HL-60 (cell line): ENCODE measurements at regions not wholly inside any gene's neighbourhood (a gene's known extent, or its start where the extent isn't known, plus 50 kb on each side); places are given as distances from the start of the nearest gene placed in this dataset.
A peak's percentile ranks its signal among the peaks of the same experiment; 100 is the strongest.

Experiments
- DNase-seq, 2 experiments: peaks; one replicate each; pipeline ENCODE4 v3.0.0-alpha.2; 2010 to 2020; ENCODE audit warnings: low read depth in 1 of 2, low spot score in 1 of 2
- H3K27ac ChIP-seq: fragments of 250-450 bp; sonication (Bioruptor Pico); replicated peaks from 2 replicates; pipeline ENCODE4 v1.5.1; 2020; ENCODE audit warnings: mild to moderate bottlenecking, moderate library complexity
- H3K27me3 ChIP-seq: fragments of 250-450 bp; sonication (Bioruptor Pico); 2 replicates; pipeline ENCODE4 v1.5.1; 2021; ENCODE audit warnings: mild to moderate bottlenecking, moderate library complexity; ENCODE audit not compliant: insufficient read depth, poor library complexity, severe bottlenecking
- H3K4me3 ChIP-seq: replicated peaks from 2 replicates; pipeline ENCODE4 v1.5.1; 2011; ENCODE audit warnings: mild to moderate bottlenecking, control low read depth, low read length; ENCODE audit not compliant: insufficient read depth
- GABPA ChIP-seq: IDR thresholded peaks from 2 replicates; pipeline ENCODE4 v1.6.1; 2012; ENCODE audit warnings: low read depth
- POLR2AphosphoS5 ChIP-seq: IDR thresholded peaks from 2 replicates; pipeline ENCODE4 v1.6.1; 2012; ENCODE audit warnings: low read depth
- SPI1 ChIP-seq: IDR thresholded peaks from 2 replicates; pipeline ENCODE4 v1.6.1; 2012; ENCODE audit warnings: low read depth, mild to moderate bottlenecking, borderline replicate concordance
- TF ChIP-seq, protein P1 (sequence below): IDR thresholded peaks from 2 replicates; pipeline ENCODE4 v1.6.1; 2012; ENCODE audit warnings: low read depth; ENCODE audit not compliant: insufficient replicate concordance
- TF ChIP-seq, protein P2 (sequence below): IDR thresholded peaks from one replicate; pipeline ENCODE4 v1.5.1; 2011; ENCODE audit warnings: low read length, control low read depth, inconsistent platforms; ENCODE audit not compliant: insufficient read depth

GRCh38 chr9:36456480-36457065, 56.5 kb upstream of the RNF38 start:
- TF ChIP-seq POLR2AphosphoS5 (no peak), SPI1 (no peak), GABPA (no peak)
- TF ChIP-seq, protein P1, sequence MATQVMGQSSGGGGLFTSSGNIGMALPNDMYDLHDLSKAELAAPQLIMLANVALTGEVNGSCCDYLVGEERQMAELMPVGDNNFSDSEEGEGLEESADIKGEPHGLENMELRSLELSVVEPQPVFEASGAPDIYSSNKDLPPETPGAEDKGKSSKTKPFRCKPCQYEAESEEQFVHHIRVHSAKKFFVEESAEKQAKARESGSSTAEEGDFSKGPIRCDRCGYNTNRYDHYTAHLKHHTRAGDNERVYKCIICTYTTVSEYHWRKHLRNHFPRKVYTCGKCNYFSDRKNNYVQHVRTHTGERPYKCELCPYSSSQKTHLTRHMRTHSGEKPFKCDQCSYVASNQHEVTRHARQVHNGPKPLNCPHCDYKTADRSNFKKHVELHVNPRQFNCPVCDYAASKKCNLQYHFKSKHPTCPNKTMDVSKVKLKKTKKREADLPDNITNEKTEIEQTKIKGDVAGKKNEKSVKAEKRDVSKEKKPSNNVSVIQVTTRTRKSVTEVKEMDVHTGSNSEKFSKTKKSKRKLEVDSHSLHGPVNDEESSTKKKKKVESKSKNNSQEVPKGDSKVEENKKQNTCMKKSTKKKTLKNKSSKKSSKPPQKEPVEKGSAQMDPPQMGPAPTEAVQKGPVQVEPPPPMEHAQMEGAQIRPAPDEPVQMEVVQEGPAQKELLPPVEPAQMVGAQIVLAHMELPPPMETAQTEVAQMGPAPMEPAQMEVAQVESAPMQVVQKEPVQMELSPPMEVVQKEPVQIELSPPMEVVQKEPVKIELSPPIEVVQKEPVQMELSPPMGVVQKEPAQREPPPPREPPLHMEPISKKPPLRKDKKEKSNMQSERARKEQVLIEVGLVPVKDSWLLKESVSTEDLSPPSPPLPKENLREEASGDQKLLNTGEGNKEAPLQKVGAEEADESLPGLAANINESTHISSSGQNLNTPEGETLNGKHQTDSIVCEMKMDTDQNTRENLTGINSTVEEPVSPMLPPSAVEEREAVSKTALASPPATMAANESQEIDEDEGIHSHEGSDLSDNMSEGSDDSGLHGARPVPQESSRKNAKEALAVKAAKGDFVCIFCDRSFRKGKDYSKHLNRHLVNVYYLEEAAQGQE: no peak
- TF ChIP-seq, protein P2, sequence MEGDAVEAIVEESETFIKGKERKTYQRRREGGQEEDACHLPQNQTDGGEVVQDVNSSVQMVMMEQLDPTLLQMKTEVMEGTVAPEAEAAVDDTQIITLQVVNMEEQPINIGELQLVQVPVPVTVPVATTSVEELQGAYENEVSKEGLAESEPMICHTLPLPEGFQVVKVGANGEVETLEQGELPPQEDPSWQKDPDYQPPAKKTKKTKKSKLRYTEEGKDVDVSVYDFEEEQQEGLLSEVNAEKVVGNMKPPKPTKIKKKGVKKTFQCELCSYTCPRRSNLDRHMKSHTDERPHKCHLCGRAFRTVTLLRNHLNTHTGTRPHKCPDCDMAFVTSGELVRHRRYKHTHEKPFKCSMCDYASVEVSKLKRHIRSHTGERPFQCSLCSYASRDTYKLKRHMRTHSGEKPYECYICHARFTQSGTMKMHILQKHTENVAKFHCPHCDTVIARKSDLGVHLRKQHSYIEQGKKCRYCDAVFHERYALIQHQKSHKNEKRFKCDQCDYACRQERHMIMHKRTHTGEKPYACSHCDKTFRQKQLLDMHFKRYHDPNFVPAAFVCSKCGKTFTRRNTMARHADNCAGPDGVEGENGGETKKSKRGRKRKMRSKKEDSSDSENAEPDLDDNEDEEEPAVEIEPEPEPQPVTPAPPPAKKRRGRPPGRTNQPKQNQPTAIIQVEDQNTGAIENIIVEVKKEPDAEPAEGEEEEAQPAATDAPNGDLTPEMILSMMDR: no peak
- Histone ChIP-seq H3K27ac (no peak overlapping the region), H3K4me3 (no peak overlapping the region), H3K27me3 (no peaks in the 10 kb centered on the region)
- DNase-seq: no peak

GRCh38 chr9:36451949-36452348, 51.9 kb upstream of the RNF38 start:
- no peak overlapping the region for H3K27ac ChIP-seq
- no peak for DNase-seq
- no peak for TF ChIP-seq GABPA
- TF ChIP-seq, protein P1: no peak
- no peak for TF ChIP-seq SPI1
- TF ChIP-seq, protein P2: no peak
- no peak for TF ChIP-seq POLR2AphosphoS5
- no peaks in the 10 kb centered on the region for H3K27me3 ChIP-seq
- H3K4me3 ChIP-seq: no peak overlapping the region

DNA sequence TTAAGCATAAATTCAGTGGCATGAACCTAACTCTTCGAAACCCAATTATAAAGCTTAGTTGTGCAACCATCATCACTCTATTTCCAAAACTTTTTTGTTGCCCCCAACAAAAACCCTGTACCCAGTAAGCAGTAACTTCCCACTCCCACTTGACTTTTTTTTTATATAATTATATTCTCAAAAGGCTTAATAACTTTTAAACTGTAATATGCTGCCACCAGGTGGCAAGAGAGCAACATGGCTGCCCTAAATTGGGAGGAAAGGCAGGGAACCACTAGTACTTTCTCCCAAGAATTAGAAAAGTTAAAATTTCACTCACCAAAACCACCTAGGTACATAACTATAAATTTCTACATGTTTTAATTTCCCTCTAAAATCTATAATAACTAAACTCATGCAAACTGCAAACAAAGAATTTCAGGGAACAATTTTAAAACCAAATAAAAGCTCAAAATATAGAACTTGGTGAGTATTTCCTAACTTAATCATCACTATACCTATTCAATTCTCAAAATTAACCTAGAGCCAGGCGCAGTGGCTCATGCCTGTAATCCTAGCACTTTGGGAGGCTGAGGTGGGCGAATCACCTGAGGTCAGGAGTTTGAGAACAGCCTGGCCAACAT, 50.2 kb upstream of the RNF38 start:
- H3K27me3 ChIP-seq: no peaks in the 10 kb centered on the region
- peak in 1 of 2 experiments; percentile 17 for DNase-seq

More for the DNA sequence above, 50.2 kb upstream of the RNF38 start:
- no peak overlapping the region for H3K4me3 ChIP-seq
- TF ChIP-seq GABPA: no peak
- no peak for TF ChIP-seq POLR2AphosphoS5
- TF ChIP-seq SPI1: no peak
- TF ChIP-seq, protein P1: no peak
- TF ChIP-seq, protein P2: no peak
- H3K27ac ChIP-seq: no peak overlapping the region
